ENCODE measurements at regions not wholly inside any gene's neighbourhood (a gene's known extent, or its start where the extent isn't known, plus 50 kb on each side); places are given as distances from the start of the nearest gene placed in this dataset.

GRCh38 chr1:56213068-56213467, 366.3 kb downstream of the PLPP3 start:
- DNase-seq, result no peak

- no peak for DNase-seq
Measured at GRCh38 chr1:56212143-56212542, 367.2 kb downstream of the PLPP3 start.

- no peak for DNase-seq
Measured at GRCh38 chr1:56206391-56206790, 373.0 kb downstream of the PLPP3 start.

GRCh38 chr1:56204206-56204605, 375.2 kb downstream of the PLPP3 start:
- no peak for DNase-seq

GRCh38 chr1:56202796-56203492, 376.4 kb downstream of the PLPP3 start:
- DNase-seq, result no peak

GRCh38 chr1:56202186-56202585, 377.2 kb downstream of the PLPP3 start:
- no peak for DNase-seq

- DNase-seq, result no peak
Measured at GRCh38 chr1:56200896-56201295, 378.5 kb downstream of the PLPP3 start.

DNA sequence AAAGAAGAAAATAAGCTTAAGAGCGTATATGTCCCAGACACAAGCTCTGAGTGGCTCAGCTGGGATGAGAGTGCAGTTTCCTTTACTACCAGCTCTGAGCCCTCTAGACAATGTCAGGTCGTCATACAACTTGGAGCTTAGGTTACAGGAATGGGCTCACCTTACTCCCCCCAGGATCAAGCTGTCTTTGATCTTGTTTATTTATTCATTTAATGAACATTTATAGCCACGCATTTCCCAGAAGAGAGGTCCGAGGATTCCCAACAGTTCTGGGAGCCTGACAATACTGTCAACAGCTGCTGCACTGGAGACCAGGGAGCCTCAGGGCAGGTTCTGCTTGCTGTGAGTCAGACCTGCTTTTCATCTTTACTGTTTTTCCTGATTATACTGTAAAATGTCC, 378.9 kb downstream of the PLPP3 start:
- DNase-seq, result no peak

GRCh38 chr1:56199956-56200355, 379.4 kb downstream of the PLPP3 start:
- DNase-seq, result no peak

DNA sequence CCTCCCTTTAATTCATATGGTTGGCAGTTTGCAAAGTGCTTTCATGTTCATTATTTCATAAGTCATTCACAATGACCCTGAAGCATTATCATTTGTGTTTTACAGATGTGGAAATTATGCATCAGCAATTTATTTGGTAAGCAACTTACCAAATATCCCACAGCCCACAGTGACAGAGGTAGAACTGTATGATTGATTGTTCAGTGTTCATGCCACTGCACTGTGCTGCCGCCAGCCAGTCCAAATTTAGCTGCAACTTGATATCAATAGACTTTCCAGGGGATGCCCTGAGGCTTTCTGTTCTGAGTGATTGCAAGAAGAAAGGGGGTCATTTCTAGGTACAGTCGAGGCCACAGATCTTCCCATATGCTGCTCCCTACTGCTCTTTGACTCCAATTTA, 380.3 kb downstream of the PLPP3 start:
- DNase-seq, result no peak

GRCh38 chr1:56197946-56198345, 381.4 kb downstream of the PLPP3 start:
- no peak for DNase-seq

- no peak for DNase-seq
Measured at GRCh38 chr1:56196839-56197238, 382.5 kb downstream of the PLPP3 start.

DNA sequence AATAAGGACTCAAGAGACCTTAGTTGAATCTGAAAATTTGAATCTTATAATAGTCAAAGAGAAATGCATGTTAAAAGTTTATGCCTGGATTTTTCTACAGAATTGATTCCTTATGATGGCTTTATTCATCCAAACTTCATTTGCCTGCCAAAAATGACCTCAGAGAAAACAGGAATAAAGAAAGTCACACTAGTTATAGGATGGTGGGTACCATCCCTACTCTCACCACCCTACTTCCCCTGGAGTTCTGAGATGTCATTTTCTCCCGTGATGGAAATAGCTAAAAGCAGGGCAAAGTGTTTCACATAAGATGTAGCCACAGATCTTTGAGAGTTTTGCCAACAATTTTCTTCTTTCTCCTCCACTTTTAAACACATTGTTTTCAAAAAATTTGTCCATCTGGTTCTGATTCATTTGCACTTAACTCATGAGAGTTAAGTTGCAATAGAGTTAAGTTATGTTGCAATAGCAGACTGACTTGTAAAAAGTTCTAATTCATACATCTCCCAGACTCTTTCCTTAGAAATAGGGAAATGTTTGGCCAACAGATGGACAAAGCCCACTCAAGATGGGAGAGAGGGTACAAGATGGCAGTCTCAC, 384.6 kb downstream of the PLPP3 start:
- DNase-seq, result no peak

DNA sequence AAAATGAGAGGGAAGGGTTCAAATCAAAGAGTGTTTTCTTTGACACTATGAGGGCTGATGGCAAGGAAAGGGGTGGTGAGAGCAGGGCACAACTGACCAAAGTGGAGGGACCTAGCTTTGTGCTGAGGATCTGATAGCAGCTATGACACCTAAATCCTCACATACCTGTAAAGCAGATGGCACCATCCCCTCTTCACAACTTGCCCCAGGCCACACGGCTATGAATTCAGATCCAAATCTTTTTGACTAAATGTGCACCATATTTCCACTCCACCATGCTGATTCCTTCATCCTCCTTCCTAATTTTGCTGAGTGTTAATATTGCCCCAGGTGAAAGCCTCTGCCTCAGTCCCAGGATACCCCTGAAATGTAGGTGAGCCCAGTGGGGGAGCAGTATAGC, 385.7 kb downstream of the PLPP3 start:
- DNase-seq, result no peak

GRCh38 chr1:56191369-56191768, 388.0 kb downstream of the PLPP3 start:
- no peak for DNase-seq

DNA sequence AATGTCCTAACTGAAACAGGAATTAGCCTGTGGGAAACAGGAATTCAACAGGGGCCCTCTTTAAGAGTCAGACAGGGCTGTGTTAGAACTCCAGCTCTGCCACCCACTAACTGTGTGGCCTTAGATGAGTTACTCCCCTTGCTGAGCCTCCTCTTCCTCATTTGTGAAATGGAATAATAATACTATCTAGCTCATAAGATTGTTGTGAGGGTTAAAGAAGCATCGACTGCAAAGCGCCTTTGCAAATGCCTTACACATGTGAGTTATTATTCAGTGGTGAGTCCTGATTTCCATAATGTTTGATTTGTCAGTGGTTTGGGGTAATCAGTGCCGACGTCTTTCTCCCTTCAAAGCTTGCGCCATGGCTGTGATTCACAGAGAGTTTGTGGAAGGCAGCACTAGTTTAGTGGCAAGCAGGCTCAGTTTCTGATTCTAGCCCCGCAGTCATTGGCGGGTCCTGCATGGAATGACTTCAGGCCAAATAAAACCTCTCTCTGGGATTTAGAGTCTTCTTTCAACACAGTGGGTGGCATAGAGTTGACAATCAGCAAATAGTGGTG, 388.5 kb downstream of the PLPP3 start:
- DNase-seq, result no peak

DNA sequence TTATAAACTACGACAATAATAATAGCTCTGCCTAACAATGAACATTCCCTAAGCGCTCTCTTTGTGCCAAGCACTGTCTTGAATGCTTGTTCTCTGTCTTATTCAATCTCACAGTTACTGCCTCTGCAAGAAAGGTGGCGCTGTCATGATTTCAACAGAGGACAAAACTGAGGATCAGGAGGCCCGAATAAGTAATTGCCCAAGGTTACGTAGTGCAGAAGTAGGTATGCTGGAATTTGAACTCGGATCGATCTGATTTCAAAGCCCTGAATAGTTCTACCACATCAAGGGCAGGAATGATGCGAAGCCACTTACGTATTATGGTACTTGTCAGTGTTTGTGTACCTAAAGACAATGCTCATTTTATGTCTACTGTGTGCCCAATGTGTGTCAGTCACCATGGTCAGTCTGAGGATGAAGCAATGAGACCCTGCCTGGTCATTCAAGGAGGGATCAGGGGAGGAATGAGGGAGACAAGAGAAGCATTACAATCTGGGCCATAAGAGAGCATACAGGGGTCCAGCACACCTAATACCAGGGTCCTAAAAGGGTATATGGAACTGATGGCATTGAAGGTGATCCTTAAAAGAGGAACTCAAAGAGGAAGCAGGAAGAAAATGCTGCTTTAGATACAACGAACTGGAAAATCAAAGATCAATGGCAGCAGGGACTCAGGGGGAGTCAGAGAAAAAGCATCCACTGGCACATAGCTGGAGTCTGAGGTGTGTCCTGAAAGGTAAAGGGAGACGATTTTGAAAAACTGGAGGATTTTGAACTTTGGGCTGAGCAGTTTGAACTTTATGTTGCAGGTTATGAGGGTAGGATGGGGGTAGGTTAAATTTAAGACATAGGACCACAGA, 389.2 kb downstream of the PLPP3 start:
- DNase-seq, result no peak

- DNase-seq, result no peak
Measured at GRCh38 chr1:56189454-56189853, 389.9 kb downstream of the PLPP3 start.

DNA sequence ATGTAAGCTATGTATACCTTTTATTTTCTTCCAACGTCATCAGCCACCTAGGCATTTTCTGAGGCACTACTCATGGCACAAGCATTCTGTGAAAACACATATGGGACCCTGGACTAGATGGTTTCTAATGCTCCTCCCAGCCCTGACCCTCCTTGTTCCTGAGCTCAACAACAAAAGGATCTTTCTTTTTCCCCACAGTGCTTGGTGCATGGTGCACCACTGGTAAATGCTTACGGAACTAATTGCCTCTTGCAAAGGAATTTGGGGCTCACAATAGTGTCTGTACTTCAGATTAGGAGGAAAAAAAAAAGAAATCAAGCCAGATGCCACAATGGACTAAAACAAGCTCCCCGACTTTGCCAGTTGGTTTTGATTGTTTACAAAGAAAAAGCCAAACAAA, 390.5 kb downstream of the PLPP3 start:
- DNase-seq, result no peak

DNA sequence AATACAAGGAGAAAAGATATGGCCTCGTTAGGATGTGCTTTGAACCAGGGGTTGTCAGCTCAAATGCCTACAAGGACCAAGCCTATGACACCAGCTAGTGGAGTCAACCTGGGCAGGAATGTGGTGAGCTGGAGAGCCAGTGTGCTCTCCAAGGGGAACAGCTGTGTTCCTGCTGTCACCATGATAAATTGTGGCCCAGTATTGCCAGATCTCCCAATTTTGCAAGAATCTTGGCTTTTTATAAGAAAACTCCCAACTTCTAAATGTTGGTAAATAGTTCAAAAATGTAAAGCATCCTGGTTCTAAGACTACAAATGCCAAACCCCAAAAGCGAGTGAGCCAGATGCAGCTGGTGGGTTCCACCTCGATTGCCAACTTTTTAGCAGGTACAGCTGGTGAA, 391.1 kb downstream of the PLPP3 start:
- DNase-seq, result no peak

GRCh38 chr1:56187405-56187804, 392.0 kb downstream of the PLPP3 start:
- DNase-seq, result no peak

GRCh38 chr1:56185493-56185892, 393.9 kb downstream of the PLPP3 start:
- no peak for DNase-seq

- DNase-seq, result no peak
Measured at GRCh38 chr1:56183151-56183550, 396.2 kb downstream of the PLPP3 start.
